LNCaP clone FGC (cell line): ENCODE measurements at regions not wholly inside any gene's neighbourhood (a gene's known extent, or its start where the extent isn't known, plus 50 kb on each side); places are given as distances from the start of the nearest gene placed in this dataset.

Experiments used
- DNase-seq: peaks from one replicate; pipeline ENCODE4 v3.0.0-alpha.2; 2011; ENCODE audit warnings: low read depth
- H3K4me3 ChIP-seq: 2 replicates; pipeline ENCODE4 v1.5.1; 2011; ENCODE audit warnings: mild to moderate bottlenecking, low read depth, low read length, control low read depth
- CTCF ChIP-seq: IDR thresholded peaks from 2 replicates; pipeline ENCODE4 v1.5.1; 2012; ENCODE audit warnings: mild to moderate bottlenecking; ENCODE audit not compliant: control insufficient read depth, insufficient read depth; ENCODE audit errors: extremely low read depth

DNA sequence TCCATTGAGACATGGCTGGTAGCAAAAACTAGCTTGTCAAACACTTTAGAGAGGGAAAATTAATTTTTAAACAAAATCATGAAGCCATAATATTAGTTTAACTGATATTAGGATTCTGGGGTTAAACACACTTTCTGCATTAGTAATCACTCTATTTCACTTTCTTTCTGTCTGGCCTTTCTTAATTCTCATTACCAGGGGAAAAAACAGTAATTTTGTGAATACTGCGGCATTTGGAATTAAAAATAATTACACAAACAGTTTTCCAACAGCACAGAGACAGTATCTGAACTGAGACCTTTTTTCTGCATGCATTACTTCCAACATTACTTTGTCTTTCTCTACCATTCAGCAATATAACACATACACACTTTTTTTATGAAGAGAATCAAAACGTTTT, 190.6 kb downstream of the MRPL39 start:
- H3K4me3 ChIP-seq: no peak overlapping the region
- DNase-seq: no peak
- TF ChIP-seq CTCF: no peak

DNA sequence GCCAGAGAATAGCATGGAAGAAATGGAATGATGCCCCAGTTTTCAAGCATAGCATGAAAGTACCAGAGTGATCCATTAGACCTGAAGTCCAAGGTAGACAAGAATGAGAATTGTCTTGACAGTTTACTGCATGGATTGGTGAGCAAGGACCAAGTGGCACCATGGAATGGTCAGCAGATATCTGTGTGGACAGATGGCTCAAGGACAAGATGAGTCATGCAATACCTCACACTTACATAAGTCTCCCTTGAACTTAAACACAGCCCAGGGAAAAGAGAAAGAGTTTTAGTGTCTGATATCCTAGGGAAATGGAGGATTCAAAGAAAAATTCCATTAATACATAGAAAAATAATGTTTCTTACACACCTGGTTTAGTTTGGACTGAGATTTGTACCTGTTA, 195.2 kb downstream of the MRPL39 start:
- no peak for TF ChIP-seq CTCF
- no peak overlapping the region for H3K4me3 ChIP-seq
- no peak for DNase-seq

GRCh38 chr21:25409978-25410377, 197.3 kb downstream of the MRPL39 start:
- no peak for DNase-seq
- no peak overlapping the region for H3K4me3 ChIP-seq
- no peak for TF ChIP-seq CTCF

DNA sequence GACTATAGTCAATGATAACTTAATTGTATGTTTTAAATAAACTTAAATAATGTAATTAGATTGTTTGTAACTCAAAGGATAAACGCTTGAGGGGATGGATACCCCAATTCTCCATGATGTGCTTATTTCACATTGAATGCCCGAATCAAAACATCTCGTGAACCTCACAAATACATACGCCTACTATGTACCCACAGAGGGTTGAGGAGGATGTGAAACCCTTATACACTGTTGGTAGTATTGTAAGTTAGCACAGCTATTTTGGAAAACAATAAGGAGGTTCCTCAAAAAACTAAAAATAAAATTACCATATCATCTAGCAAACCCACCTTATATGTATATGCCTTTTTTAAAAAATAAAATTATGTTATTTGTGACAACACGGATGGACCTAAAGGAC, 198.6 kb downstream of the MRPL39 start:
- DNase-seq: no peak
- no peak overlapping the region for H3K4me3 ChIP-seq
- no peak for TF ChIP-seq CTCF

DNA sequence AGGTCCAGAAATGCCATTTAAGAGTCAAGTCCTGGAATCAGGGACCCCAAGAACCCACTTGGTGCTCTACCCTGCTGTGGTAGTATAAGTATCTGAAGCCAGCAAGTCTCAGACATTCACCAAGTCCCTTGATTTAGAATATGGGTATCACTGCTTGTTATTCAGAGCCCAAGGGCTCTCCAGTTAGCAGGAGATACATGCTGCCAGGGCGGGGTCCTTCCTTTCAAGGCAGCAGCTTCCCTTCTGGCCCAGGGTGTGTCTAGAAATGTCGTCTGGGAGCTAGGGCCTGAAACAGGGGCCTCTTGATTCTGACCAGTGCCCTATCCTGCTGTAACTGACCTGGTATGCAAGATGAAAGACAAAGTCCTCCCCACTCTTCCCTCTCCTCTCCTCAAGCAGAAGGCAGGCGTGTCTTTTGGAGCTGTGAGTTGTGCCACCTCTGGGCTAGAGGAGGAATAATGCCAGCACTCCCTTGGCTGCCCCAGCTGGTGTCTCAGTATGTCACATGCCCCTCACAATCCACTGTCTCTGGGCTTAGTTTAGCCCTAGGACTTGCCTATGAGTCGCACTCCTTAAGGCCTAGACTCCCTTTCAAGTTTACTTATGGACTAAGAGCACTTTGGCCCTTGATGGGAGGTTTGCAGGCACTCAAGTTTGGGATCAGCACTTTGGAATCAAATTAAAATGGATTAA, 200.2 kb downstream of the MRPL39 start:
- no peak overlapping the region for H3K4me3 ChIP-seq
- no peak for TF ChIP-seq CTCF
- no peak for DNase-seq

DNA sequence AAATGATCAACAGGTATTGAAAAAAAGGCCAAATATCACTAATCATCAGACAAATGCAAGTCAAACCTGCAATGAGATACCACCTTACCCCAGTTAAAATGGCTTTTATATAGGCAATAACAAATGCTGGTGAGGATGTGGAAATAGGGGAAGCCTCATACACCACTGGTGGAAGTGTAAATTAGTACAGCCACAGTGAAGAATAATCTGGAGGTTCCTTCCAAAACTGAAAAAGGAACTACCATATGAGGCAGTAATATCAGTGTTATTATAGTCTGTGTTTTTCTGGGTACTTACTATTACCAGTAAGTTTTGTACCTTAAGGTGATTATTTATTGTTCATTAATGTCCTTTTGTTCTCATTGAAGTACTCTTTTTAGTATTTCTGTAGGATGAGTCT, 201.3 kb downstream of the MRPL39 start:
- no peak overlapping the region for H3K4me3 ChIP-seq
- no peak for TF ChIP-seq CTCF
- DNase-seq: no peak

- H3K4me3 ChIP-seq: no peak overlapping the region
- TF ChIP-seq CTCF: no peak
- DNase-seq: no peak
These were observed 204.9 kb downstream of the MRPL39 start for GRCh38 chr21:25402134-25402961.
